ENCODE measurements at regions not wholly inside any gene's neighbourhood (a gene's known extent, or its start where the extent isn't known, plus 50 kb on each side); places are given as distances from the start of the nearest gene placed in this dataset.

DNA sequence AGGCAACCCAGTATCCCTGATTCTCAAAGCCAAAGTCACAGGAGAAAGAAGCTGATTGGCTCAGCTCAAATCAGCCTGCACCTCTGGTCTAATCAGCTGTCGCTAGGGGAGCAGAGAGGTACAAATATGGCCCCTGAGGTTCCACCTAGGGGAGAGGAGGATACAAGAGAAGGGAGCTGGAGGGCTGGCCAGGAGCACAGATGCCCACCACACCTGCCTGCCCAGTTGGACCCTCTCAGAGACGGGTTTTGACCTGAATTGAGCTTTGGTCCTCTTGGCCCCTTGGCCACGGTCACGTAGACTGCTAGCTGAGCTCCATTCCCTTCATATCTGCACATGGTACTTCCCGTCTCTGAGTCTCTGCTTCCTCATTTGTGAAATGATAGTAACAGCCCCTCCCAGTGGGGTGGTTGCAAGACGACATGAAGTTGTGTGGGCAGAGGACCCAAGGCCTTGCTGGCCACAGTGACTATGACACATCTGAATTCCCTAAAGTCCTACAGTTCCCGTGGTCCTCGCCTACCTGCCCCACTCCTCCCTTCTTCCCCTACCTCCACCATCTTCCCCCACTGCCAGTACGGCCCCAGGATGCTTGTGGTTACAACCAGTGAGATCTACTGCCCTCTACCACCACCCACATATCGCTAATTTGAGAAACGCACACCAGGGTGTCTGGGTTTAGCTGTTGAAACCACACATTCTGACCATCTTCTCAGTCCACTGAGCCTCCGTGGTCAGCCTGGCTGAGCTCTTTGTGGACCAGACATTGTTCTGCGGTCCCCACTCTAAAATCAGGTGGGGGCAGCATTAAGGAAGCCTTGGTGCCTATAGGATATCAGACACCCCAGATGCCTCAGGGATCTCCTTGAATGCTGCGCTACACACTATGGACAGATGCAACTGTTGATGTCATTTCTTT is 60.3 kb upstream of the NEK6 start:
- TF ChIP-seq CTCF (optimal IDR thresholded peaks at IDR 0.05 in 1 of 3, IDR thresholded peaks at IDR 0.05 in 1 of 3, conservative IDR thresholded peaks at IDR 0.05 in 1 of 3; ENCODE audit: extremely low read depth in 1 of 3, insufficient read depth in 2 of 3, low read length in 3 of 3) (no peak), EZH2 (IDR thresholded peaks at IDR 0.05; ENCODE audit: low read length) (no peak)
- H3K27ac ChIP-seq (ENCODE audit: control insufficient read depth, insufficient read depth, low read length) = no peak overlapping the region
- DNase-seq (ENCODE audit: low read depth, low spot score) = no peak

DNA sequence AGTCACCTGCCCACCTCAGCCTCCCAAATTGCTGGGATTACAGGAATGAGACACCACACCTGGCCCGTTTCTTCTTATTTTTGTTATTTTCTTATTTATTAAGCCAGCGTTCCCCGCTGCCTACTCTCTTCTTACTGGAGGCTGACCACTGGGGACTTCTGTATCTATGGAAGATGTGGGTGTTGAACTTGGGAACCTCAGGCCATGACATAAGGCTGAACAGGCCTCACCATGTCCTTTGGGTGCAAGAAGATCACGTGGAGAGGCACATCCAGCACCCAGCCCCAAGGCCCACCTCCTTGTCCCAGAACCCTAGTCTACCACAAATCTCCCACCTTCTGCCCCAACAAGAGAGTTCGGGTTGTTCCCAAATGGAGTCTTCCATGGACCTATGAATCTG is 59.4 kb upstream of the NEK6 start:
- no peak overlapping the region for H3K4me2 ChIP-seq (ENCODE audit: control insufficient read depth, extremely low read depth, insufficient read depth, low read depth, low read length)
- H3K9me3 ChIP-seq (ENCODE audit: control insufficient read depth, low read depth, low read length) = no peaks in the 10 kb centered on the region
- dilution Hi-C loops (cut with MboI; ENCODE audit: extremely low pct_ligation_motif_present, low sequenced_read_pairs) = no loop called here
- no peaks in the 10 kb centered on the region for H3K36me3 ChIP-seq (ENCODE audit: control insufficient read depth in 2 of 2, extremely low read depth in 1 of 2, insufficient read depth in 2 of 2, low read length in 2 of 2)
- no peaks in the 10 kb centered on the region for H3K9me1 ChIP-seq (ENCODE audit: control insufficient read depth, extremely low read depth, insufficient read depth, low read length)
- TF ChIP-seq CTCF (optimal IDR thresholded peaks at IDR 0.05 in 1 of 3, IDR thresholded peaks at IDR 0.05 in 1 of 3, conservative IDR thresholded peaks at IDR 0.05 in 1 of 3; ENCODE audit: extremely low read depth in 1 of 3, insufficient read depth in 2 of 3, low read length in 3 of 3) (no peak), EZH2 (IDR thresholded peaks at IDR 0.05; ENCODE audit: low read length) (no peak)
- H3K27me3 ChIP-seq (ENCODE audit: control insufficient read depth, extremely low read depth, insufficient read depth, low read length) = peaks cover 7% of the 10 kb centered on the region
- no peaks in the 10 kb centered on the region for H4K20me1 ChIP-seq (ENCODE audit: control insufficient read depth, extremely low read depth, insufficient read depth, low read length)
- no peak overlapping the region for H3K4me3 ChIP-seq (ENCODE audit: control insufficient read depth in 2 of 3, extremely low read depth in 1 of 3, insufficient read depth in 2 of 3, low read depth in 1 of 3, low read length in 3 of 3)
- no peaks in the 10 kb centered on the region for H3K79me2 ChIP-seq (ENCODE audit: control insufficient read depth, insufficient read depth, low read length)
- FAIRE-seq (no peak), DNase-seq (ENCODE audit: low read depth, low spot score) (no peak)
- H2AFZ ChIP-seq (ENCODE audit: control insufficient read depth, low read length) = no peak overlapping the region
- H3K4me1 ChIP-seq (ENCODE audit: control insufficient read depth, extremely low read depth, insufficient read depth, low read length) = no peaks in the 10 kb centered on the region
- H3K27ac ChIP-seq (ENCODE audit: control insufficient read depth, insufficient read depth, low read length) = no peak overlapping the region
- H3K9ac ChIP-seq (ENCODE audit: control insufficient read depth, extremely low read depth, insufficient read depth, low read length) = no peak overlapping the region

More for the DNA sequence above, 60.3 kb upstream of the NEK6 start:
- Histone ChIP-seq H3K4me3 (ENCODE audit: control insufficient read depth in 2 of 3, extremely low read depth in 1 of 3, insufficient read depth in 2 of 3, low read depth in 1 of 3, low read length in 3 of 3) (no peak overlapping the region), H3K27me3 (ENCODE audit: control insufficient read depth, extremely low read depth, insufficient read depth, low read length) (peaks cover 7% of the 10 kb centered on the region), H3K9ac (ENCODE audit: control insufficient read depth, extremely low read depth, insufficient read depth, low read length) (no peak overlapping the region), H3K4me1 (ENCODE audit: control insufficient read depth, extremely low read depth, insufficient read depth, low read length) (no peaks in the 10 kb centered on the region), H3K79me2 (ENCODE audit: control insufficient read depth, insufficient read depth, low read length) (no peaks in the 10 kb centered on the region), H3K36me3 (ENCODE audit: control insufficient read depth in 2 of 2, extremely low read depth in 1 of 2, insufficient read depth in 2 of 2, low read length in 2 of 2) (no peaks in the 10 kb centered on the region), H3K9me3 (ENCODE audit: control insufficient read depth, low read depth, low read length) (no peaks in the 10 kb centered on the region), H3K4me2 (ENCODE audit: control insufficient read depth, extremely low read depth, insufficient read depth, low read depth, low read length) (no peak overlapping the region), H3K9me1 (ENCODE audit: control insufficient read depth, extremely low read depth, insufficient read depth, low read length) (no peaks in the 10 kb centered on the region), H2AFZ (ENCODE audit: control insufficient read depth, low read length) (no peak overlapping the region), H4K20me1 (ENCODE audit: control insufficient read depth, extremely low read depth, insufficient read depth, low read length) (no peaks in the 10 kb centered on the region)
- dilution Hi-C loops (cut with MboI; ENCODE audit: extremely low pct_ligation_motif_present, low sequenced_read_pairs) = no loop called here
- FAIRE-seq = no peak

Measured in keratinocyte (primary cell).